22Rv1 (cell line): ENCODE measurements at regions not wholly inside any gene's neighbourhood (a gene's known extent, or its start where the extent isn't known, plus 50 kb on each side); places are given as distances from the start of the nearest gene placed in this dataset.
"Not testable (repeated sequence)": the region's sequence is repeated elsewhere in the genome, so short reads cannot be mapped to it uniquely, and the experiment has no call there.

ENCODE experiments used
- ZFX ChIP-seq: fragments of 450-650 bp; IDR thresholded peaks from 2 replicates; pipeline ENCODE4 v1.6.1; 2017; ENCODE audit warnings: antibody characterized with exemption, borderline replicate concordance
- TF ChIP-seq, protein P1 (sequence below): fragments of 450-650 bp; IDR thresholded peaks from 2 replicates; pipeline ENCODE4 v1.5.1; 2017; ENCODE audit warnings: mild to moderate bottlenecking

DNA sequence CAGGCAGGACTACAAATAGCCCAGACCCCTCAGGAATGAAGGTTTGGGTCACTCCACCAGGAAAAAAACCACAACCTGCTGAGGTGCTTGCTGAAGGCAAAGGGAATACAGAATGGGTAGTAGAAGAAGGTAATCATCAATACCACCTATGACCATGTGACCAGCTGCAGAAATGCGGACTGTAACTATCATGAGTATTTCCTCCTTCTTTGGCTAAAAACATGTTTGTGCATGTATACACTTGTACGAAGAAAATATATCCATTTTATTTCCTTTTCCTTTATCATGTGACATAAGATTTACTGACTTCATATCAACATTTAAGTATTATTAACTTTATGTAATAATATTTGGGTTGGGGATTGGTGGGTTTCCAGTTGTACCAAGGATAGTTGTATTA is 58.3 kb upstream of the TINAGL1 start:
- TF ChIP-seq, protein P1, sequence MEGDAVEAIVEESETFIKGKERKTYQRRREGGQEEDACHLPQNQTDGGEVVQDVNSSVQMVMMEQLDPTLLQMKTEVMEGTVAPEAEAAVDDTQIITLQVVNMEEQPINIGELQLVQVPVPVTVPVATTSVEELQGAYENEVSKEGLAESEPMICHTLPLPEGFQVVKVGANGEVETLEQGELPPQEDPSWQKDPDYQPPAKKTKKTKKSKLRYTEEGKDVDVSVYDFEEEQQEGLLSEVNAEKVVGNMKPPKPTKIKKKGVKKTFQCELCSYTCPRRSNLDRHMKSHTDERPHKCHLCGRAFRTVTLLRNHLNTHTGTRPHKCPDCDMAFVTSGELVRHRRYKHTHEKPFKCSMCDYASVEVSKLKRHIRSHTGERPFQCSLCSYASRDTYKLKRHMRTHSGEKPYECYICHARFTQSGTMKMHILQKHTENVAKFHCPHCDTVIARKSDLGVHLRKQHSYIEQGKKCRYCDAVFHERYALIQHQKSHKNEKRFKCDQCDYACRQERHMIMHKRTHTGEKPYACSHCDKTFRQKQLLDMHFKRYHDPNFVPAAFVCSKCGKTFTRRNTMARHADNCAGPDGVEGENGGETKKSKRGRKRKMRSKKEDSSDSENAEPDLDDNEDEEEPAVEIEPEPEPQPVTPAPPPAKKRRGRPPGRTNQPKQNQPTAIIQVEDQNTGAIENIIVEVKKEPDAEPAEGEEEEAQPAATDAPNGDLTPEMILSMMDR, result not testable (repeated sequence)
- TF ChIP-seq ZFX, result not testable (repeated sequence)
